HG03571 (cell line): ENCODE measurements at regions not wholly inside any gene's neighbourhood (a gene's known extent, or its start where the extent isn't known, plus 50 kb on each side); places are given as distances from the start of the nearest gene placed in this dataset.

Experiments
- ATAC-seq: cut with Tn5 transposase; IDR thresholded peaks from one replicate; pipeline ENCODE4 v1.9.1; 2021; ENCODE audit not compliant: unreplicated experiment

DNA sequence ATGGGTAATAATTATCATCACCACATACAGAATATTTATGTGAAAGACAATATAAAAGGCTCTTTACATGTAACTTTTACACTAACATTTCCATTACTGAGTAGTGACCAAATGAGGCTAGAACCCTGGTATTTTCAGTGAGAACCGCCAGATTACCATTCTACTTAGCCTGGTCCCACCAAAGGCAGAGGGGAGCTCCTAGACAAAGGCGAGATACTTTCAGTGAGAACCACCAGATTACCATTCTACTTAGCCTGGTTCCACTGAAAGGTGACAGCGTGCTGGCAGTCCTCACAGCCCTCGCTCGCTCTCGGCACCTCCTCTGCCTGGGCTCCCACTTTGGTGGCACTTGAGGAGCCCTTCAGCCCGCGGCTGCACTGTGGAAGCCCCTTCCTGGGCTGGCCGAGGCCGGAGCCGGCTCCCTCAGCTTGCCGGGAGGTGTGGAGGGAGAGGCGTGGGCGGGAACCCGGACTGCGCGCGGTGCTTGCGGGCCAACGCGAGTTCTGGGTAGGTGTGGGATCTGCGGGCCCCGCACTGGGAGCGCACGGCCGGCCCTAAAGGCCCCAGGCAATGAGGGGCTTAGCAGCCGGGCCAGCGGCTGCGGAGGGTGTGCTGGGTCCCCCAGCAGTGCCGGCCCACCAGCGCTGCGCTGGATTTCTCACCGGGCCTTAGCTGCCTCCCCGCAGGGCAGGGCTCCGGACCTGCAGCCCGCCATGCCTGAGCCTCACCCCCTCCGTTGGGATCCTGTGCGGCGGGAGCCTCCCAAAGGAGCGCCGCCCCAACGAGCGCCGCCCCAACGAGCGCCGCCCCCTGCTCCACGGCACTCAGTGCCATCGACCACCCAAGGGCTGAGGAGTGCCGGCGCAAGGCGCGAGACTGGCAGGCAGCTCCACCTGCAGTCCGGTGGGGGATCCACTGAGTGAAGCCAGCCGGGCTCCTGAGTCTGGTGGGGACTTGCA lies 1276.1 kb downstream of the PCDH7 start:
- ATAC-seq, result no peak

DNA sequence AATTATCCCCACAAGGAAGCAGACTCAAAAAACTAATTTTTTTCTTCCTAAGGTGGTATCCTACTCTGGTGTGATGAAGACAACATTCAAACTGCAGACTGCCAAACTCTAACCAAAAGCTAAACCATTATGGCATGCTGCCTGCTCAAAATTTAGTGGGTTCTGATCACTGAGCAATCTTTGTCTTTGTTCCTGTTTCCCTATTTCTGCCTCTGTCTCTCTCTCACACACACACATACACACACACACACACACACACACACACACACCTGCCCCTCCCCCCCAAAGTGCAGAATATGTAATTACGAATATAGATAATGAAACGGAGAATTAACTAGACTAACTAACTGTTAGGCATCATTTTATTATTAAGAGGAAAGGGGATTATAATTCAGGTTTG lies 1278.6 kb downstream of the PCDH7 start:
- ATAC-seq, result no peak

DNA sequence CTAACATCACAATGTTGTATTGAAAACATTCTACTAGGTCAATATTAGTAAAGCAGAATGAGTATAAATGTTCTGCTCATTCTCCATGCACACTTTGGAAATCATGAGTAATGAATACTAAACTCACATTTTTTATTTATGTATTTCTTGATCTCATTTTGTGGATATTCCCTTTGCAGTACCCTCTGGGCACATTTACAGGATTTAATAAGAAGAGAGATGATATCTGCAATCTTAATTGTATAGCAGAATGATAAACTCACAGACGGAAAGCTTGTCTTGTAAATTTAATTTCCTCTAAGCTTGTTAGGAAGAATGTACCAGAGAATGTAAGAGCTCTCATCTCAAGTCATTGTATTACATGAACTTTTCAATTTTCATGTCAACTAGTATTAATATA lies 1279.7 kb downstream of the PCDH7 start:
- no peak for ATAC-seq

- no peak for ATAC-seq
Measured at GRCh38 chr4:32000846-32001488, 1280.8 kb downstream of the PCDH7 start.

GRCh38 chr4:32002037-32002747 lies 1282.0 kb downstream of the PCDH7 start:
- no peak for ATAC-seq

GRCh38 chr4:32003548-32003947 lies 1283.4 kb downstream of the PCDH7 start:
- ATAC-seq, result no peak

DNA sequence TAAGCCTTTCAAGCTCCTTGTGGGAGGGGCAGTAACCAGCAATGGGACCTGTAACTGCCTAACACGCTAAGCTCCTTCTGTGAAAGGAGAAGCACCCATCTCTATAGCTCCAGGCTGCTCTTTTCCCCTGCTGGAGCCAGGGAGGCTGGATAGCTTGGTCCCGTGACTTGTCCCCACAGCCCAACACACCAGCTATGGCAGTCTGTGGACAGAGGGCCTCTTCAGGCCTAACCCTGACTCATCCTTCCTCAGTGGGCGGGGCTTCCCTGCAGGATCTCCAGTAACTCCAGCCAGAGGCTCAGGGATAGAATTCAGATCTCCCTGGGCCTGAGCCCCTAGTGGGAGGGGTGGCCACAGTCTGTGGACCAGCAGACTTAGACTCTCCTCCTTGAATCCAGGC lies 1290.1 kb downstream of the PCDH7 start:
- no peak for ATAC-seq

DNA sequence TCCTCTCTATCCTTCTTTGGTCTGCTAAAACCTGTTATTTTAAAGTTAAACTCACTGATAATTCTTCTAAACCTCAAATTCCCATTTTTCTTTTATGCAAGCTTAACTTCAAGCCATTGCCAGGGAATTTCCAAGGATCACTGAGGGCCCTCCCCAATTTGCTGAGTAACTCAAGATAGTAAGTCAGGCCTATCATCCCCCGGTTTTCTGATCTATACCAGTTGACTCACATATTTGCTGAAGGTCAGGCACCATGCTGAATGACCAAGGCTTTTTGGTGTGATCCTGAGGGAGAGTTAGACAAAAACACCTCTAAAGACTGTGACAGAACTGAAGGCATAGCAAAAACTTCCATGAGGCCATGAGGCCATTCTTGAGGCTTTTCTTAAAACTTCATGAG lies 1301.9 kb downstream of the PCDH7 start:
- ATAC-seq, result no peak

- no peak for ATAC-seq
Measured at GRCh38 chr4:32025851-32026459, 1305.8 kb downstream of the PCDH7 start.

DNA sequence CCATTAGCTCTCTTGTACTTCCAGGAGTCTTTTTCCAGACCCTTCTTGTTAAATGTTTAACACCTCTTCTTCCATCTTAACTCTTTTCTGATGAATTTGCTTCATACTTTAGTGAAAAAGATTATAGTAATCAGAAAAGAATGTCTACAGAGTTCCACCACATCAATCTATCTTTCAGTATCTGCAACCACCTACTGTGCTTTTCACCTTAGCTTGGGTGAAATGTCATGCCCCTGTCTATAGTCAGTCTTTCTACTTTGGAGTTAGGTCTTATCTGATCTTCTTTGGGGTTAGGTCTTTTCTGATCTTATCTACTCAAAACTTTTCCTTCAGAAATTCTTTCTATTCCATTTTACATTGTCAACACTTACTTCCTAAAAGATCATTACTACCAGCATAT lies 1310.2 kb downstream of the PCDH7 start:
- no peak for ATAC-seq

- no peak for ATAC-seq
Measured at GRCh38 chr4:32031026-32031425, 1310.9 kb downstream of the PCDH7 start.

DNA sequence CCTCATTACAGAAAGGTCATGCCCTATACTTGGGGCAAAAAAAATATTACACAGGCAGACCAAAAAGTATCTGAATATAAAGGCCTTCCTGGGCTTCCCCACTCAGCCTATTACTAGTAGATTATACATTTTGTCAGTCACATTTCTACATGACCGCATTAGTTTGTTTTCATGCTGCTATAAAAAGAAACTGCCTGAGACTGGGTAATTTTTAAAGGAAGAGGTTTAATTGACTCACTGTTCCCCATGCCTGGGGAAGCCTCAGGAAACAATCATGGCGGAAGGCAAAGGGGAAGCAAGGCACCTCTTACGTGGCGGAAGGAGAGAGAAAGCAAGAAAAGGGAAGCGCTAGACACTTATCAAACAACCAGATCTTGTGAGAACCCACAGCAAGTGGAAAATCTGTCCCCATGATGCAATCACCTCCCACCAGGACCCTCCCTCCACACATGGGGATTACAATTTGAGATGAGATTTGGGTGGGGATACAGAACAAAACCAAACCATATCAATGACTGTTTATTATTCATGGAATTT lies 1312.0 kb downstream of the PCDH7 start:
- ATAC-seq, result no peak

DNA sequence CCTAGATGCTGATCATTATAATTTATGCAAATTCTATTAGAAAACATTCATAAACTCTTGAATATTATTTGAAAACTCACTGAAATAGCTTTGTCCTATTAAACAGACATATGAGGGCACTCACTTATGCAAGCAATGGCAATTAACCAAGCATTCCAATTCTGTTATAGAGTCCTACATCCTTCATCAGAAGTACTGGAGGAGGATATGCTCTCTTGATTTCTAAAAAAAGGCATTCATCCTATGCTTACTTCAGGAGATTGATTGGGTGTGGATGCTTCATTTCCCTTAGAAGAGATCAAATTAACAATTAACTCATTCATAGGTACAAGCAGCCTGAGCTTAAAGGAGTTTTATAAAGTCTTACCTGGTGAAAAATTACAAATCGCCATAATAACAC lies 1317.2 kb downstream of the PCDH7 start:
- no peak for ATAC-seq

DNA sequence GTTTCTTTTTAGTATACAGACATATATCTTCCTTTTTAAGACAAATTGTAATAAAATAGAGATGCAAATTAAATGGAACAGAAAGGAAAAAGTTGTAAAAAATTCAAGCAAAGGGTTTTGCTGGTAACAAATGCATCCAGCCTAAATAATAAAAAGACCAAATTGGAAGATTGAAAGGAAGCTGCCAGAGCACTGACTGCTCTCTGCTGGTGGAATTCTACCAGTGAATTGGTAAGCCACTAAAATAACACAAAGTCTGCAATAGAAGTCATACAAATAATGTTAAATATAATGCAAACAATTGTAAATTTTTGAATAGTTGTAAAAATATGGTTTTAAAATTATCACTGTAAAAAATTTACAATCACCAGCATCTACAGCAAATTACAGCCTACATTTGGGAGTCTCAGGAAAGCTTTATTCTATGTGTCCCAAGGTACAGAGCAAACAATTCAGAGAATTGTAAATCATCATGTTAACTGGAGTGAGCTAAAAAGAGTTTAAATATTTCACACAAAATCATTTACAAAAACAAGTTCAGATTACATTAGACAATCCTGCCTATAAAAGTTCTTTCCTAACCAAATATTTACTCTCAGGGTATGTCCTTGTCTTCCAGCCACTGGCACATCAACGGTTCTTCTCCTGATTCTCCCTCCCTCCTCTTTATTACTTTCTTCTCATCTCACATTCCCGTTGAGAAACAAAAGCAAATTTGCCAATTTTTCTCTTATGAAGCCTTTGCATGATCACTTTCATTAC lies 1322.5 kb downstream of the PCDH7 start:
- no peak for ATAC-seq

DNA sequence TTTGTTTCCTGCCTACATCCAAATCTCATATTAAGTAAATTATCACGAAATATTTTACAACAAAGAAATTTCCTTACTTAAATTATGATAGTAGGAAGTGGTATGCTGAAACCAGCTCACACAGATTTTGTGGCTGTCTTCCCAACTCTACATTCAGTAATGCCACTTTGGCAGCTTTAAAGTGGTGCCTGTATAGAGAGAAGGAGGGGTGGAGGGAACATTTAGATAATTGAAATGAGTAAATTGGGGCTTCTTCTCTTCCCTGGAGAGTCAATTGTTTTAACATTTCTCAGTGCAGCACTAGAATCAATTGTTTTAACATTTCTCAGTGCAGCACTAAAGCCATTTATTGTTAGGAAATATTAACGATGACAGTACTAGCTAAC lies 1323.1 kb downstream of the PCDH7 start:
- no peak for ATAC-seq

GRCh38 chr4:32061916-32062315 lies 1341.7 kb downstream of the PCDH7 start:
- no peak for ATAC-seq

GRCh38 chr4:32073542-32073941 lies 1353.4 kb downstream of the PCDH7 start:
- ATAC-seq, result no peak

DNA sequence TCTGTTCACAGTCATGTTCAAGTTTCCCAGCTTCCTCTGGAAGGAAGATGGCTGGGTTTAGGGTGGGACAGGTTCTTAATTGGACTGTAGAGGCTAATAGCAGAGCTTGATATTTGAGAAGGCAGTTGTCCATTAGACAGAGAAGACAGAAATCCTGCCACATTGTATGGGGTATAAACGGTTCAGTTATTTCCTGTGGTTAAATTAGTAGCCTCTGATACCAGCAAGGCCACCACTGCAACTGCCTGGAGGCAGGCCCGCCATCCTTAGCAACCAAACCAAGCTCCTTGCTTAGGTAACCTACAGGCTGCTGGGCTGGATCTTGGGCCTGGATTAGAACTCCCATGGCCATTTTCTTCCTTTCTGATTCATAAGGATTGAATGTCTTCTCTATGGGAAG lies 1367.0 kb downstream of the PCDH7 start:
- ATAC-seq, result no peak

GRCh38 chr4:32094987-32095386 lies 1374.8 kb downstream of the PCDH7 start:
- ATAC-seq, result no peak

DNA sequence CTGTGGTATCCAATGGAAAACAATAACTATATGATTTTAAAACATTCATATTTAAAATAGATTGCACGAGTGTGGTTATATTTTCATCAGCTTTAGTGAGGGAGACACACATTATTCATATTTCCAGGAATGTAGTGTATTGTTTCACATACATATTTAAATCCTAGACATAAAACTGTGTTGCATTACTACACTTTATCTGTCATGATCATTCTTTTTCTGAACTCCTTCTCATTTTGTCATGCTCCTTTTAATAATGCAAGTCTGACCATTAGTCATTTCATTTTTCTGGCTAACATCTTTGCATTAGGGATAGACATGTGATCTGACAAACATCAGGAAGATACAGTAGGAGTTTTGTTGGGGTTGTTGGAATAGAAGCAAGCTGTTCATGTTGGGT lies 1382.7 kb downstream of the PCDH7 start:
- ATAC-seq, result no peak
